CD4-positive, alpha-beta memory T cell (primary cell): ENCODE measurements at regions not wholly inside any gene's neighbourhood (a gene's known extent, or its start where the extent isn't known, plus 50 kb on each side); places are given as distances from the start of the nearest gene placed in this dataset.

Source experiments
- CTCF ChIA-PET: fragments of 350-600 bp; sonication (Branson Sonifier 250); formaldehyde crosslinking; loops from one replicate; lab custom pipeline; 2021; ENCODE audit warnings: inconsistent platforms; ENCODE audit not compliant: partially characterized antibody; lab: Charles Lee
- POLR2A ChIA-PET: fragments of 350-600 bp; sonication (Branson Sonifier 250); formaldehyde crosslinking; loops from one replicate; lab custom pipeline; 2021; ENCODE audit not compliant: partially characterized antibody; lab: Charles Lee
- DNase-seq, 5 donors: peaks; one replicate each; pipeline versions ENCODE4 v3.0.0 to v3.0.0-alpha.2; 2020 to 2022; ENCODE audit warnings: mixed read lengths in 1 of 5
- H3K27ac ChIP-seq: one replicate; pipeline ENCODE4 v1.7.0; 2013; ENCODE audit warnings: low read depth, low read length
- H3K27me3 ChIP-seq: 2 replicates; pipeline ENCODE4 v1.7.0; 2013; ENCODE audit warnings: mild to moderate bottlenecking, low read length, moderate library complexity; ENCODE audit not compliant: insufficient read depth
- H3K36me3 ChIP-seq: 2 replicates; pipeline ENCODE4 v1.7.0; 2013; ENCODE audit warnings: mild to moderate bottlenecking, low read length, moderate library complexity; ENCODE audit not compliant: insufficient read depth
- H3K4me1 ChIP-seq: 2 replicates; pipeline ENCODE4 v1.7.0; 2013; ENCODE audit warnings: mild to moderate bottlenecking, low read length, moderate library complexity; ENCODE audit not compliant: insufficient read depth
- H3K4me3 ChIP-seq, 2 donors: one replicate each; pipeline ENCODE4 v1.7.0; 2013; ENCODE audit warnings: low read length in 2 of 2, mild to moderate bottlenecking in 1 of 2
- H3K9me3 ChIP-seq, 2 donors: one replicate each; pipeline ENCODE4 v1.7.0; 2013; ENCODE audit warnings: low read length in 2 of 2, control low read depth in 1 of 2; ENCODE audit not compliant: control insufficient read depth in 1 of 2
- H3K27ac Mint-ChIP-seq, 7 donors: one replicate each; pipeline ENCODE4 v1.8.0; 2020 to 2021; ENCODE audit warnings: mixed read lengths in 7 of 7, mild to moderate bottlenecking in 6 of 7, inconsistent platforms in 3 of 7, moderate library complexity in 3 of 7
- H3K27me3 Mint-ChIP-seq, 2 donors: one replicate each; pipeline ENCODE4 v1.8.0; 2020 to 2021; ENCODE audit warnings: mixed read lengths in 2 of 2
- H3K36me3 Mint-ChIP-seq, 2 donors: one replicate each; pipeline ENCODE4 v1.8.0; 2020 to 2021; ENCODE audit warnings: mixed read lengths in 2 of 2, inconsistent platforms in 1 of 2, mild to moderate bottlenecking in 1 of 2
- H3K4me1 Mint-ChIP-seq, 4 donors: one replicate each; pipeline ENCODE4 v1.8.0; 2020 to 2021; ENCODE audit warnings: mixed read lengths in 4 of 4, mild to moderate bottlenecking in 1 of 4
- H3K4me3 Mint-ChIP-seq, 8 donors: one replicate each; pipeline ENCODE4 v1.8.0; 2020 to 2021; ENCODE audit warnings: mixed read lengths in 8 of 8, mild to moderate bottlenecking in 7 of 8, moderate library complexity in 6 of 8, inconsistent platforms in 3 of 8
- H3K9me3 Mint-ChIP-seq, 8 donors: one replicate each; pipeline ENCODE4 v1.8.0; 2020 to 2021; ENCODE audit warnings: mixed read lengths in 8 of 8, mild to moderate bottlenecking in 5 of 8, inconsistent platforms in 3 of 8, moderate library complexity in 1 of 8
- intact Hi-C: fragments of 100-400 bp; cut with micrococcal nuclease; formaldehyde crosslinking; loops from one replicate; pipeline ENCODE4 v1.15.1; 2023

DNA sequence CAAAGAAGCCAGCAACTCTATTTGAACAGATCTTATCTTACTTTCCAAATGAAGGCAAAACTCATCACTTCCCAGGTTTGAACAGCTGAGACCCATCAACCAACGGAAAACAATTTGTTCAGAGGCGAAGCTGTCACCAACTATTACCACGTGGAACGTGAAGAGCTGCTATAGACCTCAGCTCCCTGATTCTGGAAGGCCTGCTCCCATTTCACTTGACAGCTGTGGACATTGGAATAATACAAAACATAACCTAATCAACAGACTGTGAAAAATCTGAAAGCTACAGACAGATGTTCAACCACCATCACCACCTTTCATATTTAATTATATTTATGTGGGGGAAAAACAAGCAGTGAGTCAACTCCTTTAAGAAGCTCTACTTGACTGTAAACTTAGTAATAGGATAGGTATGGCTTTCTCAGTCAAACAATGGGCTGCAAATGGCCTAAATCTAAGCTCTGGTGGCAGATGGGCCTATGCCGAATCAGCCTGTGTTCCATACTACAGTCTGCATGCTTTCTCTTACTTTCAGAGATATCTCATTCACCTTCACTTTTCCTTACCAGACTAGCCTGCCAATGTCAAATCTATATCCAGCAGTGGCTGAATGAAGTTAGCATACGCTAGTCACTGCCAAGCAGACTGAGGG is 896.4 kb downstream of the TDRD15 start:
- Mint-ChIP-seq H3K36me3 (no peaks in the 10 kb centered on the region), H3K4me3 (no peak overlapping the region), H3K4me1 (no peaks in the 10 kb centered on the region), H3K27me3 (no peaks in the 10 kb centered on the region), H3K27ac (no peak overlapping the region), H3K9me3 (peaks cover 2 to 14% (median 7%) of the 10 kb centered on the region in 8 donors)
- POLR2A ChIA-PET, result no interaction called here
- Histone ChIP-seq H3K4me1 (no peaks in the 10 kb centered on the region), H3K27me3 (no peaks in the 10 kb centered on the region), H3K4me3 (no peak overlapping the region), H3K9me3 (no peaks in the 10 kb centered on the region), H3K36me3 (no peaks in the 10 kb centered on the region), H3K27ac (no peak overlapping the region)
- intact Hi-C loops, result no loop called here
- CTCF ChIA-PET, result no interaction called here
- DNase-seq, result no peak

DNA sequence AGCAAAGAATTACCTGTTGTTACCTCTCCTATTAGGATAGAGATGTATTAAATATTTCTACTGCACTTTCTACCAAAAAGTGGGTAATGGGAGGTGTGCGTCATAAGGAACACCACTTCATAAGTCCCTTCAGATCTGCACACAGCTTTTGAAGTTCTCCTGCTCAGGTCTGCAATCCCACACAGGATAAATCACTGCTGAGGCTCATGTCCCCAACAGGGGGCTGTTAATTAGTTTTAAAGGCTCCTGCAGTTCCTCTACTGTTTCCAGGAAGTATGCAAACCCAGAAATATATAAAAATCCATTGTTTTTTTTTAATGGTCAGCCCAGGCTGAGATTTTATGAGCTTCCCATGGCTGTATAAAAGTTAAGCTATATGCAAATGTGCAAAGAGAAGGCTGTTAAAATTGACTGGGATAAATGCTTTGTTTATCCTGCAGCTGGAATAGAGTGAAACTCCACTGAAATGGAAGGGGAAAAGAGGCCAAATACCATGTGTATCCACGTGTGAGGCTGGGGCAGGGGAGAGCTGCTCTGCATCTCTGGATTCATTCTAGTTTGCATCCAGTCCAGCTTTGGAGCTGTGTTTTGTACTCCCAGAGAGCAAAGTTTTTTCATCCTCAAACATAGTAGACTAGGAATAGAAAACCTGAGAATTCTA is 903.7 kb downstream of the TDRD15 start:
- Histone ChIP-seq H3K27ac (no peak overlapping the region), H3K9me3 (no peaks in the 10 kb centered on the region), H3K4me1 (no peaks in the 10 kb centered on the region), H3K36me3 (no peaks in the 10 kb centered on the region), H3K27me3 (no peaks in the 10 kb centered on the region), H3K4me3 (no peak overlapping the region)
- POLR2A ChIA-PET, result no interaction called here
- no peak overlapping the region for H3K4me3 Mint-ChIP-seq
- H3K4me1 Mint-ChIP-seq, result no peaks in the 10 kb centered on the region
- H3K27ac Mint-ChIP-seq, result no peak overlapping the region
- CTCF ChIA-PET, result no interaction called here
- intact Hi-C loops, result no loop called here
- H3K9me3 Mint-ChIP-seq, result peaks cover 0 to 15% (median 5%) of the 10 kb centered on the region in 8 donors
- H3K27me3 Mint-ChIP-seq, result no peaks in the 10 kb centered on the region
- no peak for DNase-seq
- H3K36me3 Mint-ChIP-seq, result no peaks in the 10 kb centered on the region

- Histone ChIP-seq H3K9me3 (no peaks in the 10 kb centered on the region), H3K27ac (no peak overlapping the region), H3K4me1 (no peaks in the 10 kb centered on the region), H3K27me3 (no peaks in the 10 kb centered on the region), H3K4me3 (no peak overlapping the region), H3K36me3 (no peaks in the 10 kb centered on the region)
- H3K4me1 Mint-ChIP-seq, result no peaks in the 10 kb centered on the region
- no peaks in the 10 kb centered on the region for H3K27me3 Mint-ChIP-seq
- no peaks in the 10 kb centered on the region for H3K36me3 Mint-ChIP-seq
- intact Hi-C loops, result no loop called here
- POLR2A ChIA-PET, result no interaction called here
- no peak overlapping the region for H3K27ac Mint-ChIP-seq
- peaks cover 2 to 18% (median 6%) of the 10 kb centered on the region in 8 donors for H3K9me3 Mint-ChIP-seq
- no peak for DNase-seq
- CTCF ChIA-PET, result interaction anchor here (1.1 kb wide), 1 partner anchor 17 kb away, joined by 3 read pairs; no protein-coding TSS in a partner anchor
- no peak overlapping the region for H3K4me3 Mint-ChIP-seq
Measured at GRCh38 chr2:22035361-22035830, 911.6 kb downstream of the TDRD15 start.

DNA sequence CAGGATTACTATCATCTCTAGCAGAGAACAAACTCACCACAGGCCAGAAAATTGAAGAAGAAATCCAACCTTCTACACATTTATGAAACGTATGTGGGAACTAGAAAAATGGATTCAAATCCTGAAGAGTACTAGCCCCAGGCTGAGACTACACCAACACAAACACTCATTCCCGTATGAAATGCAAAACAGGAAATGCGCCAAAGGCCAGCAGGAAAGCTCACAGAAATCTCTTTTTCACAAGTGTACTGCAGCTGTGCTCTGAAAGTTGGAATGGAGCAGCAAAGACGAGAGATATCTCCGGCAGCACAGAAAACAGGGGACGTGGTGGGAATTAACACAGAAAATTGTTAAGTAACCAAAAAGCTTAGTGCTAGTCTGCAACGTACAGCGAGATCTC is 913.5 kb downstream of the TDRD15 start:
- Histone ChIP-seq H3K4me1 (no peaks in the 10 kb centered on the region), H3K36me3 (no peaks in the 10 kb centered on the region), H3K27ac (no peak overlapping the region), H3K9me3 (no peaks in the 10 kb centered on the region), H3K4me3 (no peak overlapping the region), H3K27me3 (no peaks in the 10 kb centered on the region)
- Mint-ChIP-seq H3K4me1 (no peaks in the 10 kb centered on the region), H3K9me3 (peaks cover 2 to 23% (median 6%) of the 10 kb centered on the region in 8 donors), H3K27ac (no peak overlapping the region), H3K4me3 (no peak overlapping the region), H3K27me3 (no peaks in the 10 kb centered on the region), H3K36me3 (no peaks in the 10 kb centered on the region)
- intact Hi-C loops, result no loop called here
- CTCF ChIA-PET, result interaction anchor here (0.9 kb wide), 1 partner anchor 12 kb away, joined by 3 read pairs; no protein-coding TSS in a partner anchor
- POLR2A ChIA-PET, result no interaction called here
- no peak for DNase-seq

DNA sequence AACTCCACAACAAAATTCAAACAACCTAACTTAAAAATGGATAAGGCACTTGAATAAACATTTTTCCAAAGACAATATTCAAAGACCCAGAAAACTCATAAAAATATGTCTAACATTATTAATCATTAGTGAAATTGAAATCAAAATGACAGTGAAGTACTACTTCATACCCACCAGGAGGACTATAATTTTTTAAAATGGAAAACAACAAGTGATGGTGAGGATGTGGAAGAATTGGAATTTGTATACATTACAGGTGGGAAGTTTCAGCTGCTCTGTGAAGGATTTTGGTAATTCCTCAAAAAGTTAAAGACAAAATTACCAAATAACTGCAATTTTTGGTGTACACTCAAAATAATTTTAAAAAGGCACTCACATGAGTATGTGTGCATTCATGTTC is 920.0 kb downstream of the TDRD15 start:
- ChIA-PET POLR2A (no interaction called here), CTCF (no interaction called here)

DNA sequence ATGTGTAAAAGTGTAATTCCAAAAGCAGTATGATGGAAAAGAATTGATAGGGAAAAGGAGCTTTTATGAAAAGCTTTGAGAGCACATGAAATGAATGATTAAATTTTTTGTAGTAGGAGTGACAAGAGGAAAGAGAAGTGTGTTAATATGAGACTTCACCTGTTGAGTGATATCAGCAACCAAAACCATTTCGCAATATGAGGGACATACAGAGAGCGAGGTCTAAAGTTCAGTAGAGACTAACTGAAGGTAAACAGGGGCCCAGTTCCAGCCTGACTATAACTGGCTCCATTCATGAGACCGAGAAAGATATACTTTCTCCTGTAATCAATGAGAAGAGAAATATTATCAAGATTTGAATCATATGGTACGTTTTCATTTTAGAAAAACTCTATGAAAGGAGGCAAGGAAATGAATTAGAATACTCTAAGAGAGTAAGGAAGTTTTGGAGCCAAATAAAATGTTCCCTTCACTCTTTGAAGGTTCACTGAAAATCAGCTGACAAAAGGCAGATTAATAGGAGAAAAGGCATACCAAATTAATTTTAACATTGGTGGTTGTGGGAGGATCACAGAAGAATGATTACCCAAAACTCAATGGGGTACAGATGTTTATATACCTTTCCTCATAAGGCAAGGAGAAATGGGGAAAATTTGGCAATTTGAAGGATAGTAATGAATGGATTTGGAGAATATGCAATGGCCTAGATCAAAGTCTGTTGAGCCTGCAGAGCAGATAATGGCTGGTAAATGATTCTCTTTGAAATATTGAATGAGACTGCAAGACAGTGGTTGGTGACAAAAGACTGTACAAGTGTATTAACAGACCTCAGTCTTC is 932.2 kb downstream of the TDRD15 start:
- Histone ChIP-seq H3K4me3 (no peak overlapping the region), H3K9me3 (no peaks in the 10 kb centered on the region), H3K27me3 (no peaks in the 10 kb centered on the region), H3K27ac (no peak overlapping the region), H3K4me1 (no peaks in the 10 kb centered on the region), H3K36me3 (no peaks in the 10 kb centered on the region)
- Mint-ChIP-seq H3K4me1 (no peaks in the 10 kb centered on the region), H3K27ac (no peak overlapping the region), H3K27me3 (no peaks in the 10 kb centered on the region), H3K36me3 (no peaks in the 10 kb centered on the region), H3K9me3 (peaks cover 0 to 12% (median 6%) of the 10 kb centered on the region in 8 donors), H3K4me3 (no peak overlapping the region)
- ChIA-PET POLR2A (no interaction called here), CTCF (no interaction called here)
- intact Hi-C loops, result no loop called here
- DNase-seq, result no peak

More for the DNA sequence above, 920.0 kb downstream of the TDRD15 start:
- Mint-ChIP-seq H3K27ac (no peak overlapping the region), H3K4me1 (no peaks in the 10 kb centered on the region), H3K36me3 (no peaks in the 10 kb centered on the region), H3K9me3 (peaks cover 0 to 20% (median 5%) of the 10 kb centered on the region in 8 donors), H3K27me3 (no peaks in the 10 kb centered on the region), H3K4me3 (no peak overlapping the region)
- intact Hi-C loops, result no loop called here
- no peak for DNase-seq
- H3K36me3 ChIP-seq, result no peaks in the 10 kb centered on the region
- H3K4me3 ChIP-seq, result no peak overlapping the region
- H3K27me3 ChIP-seq, result no peaks in the 10 kb centered on the region
- no peak overlapping the region for H3K27ac ChIP-seq
- no peaks in the 10 kb centered on the region for H3K4me1 ChIP-seq
- H3K9me3 ChIP-seq, result no peaks in the 10 kb centered on the region

- H3K36me3 ChIP-seq, result no peaks in the 10 kb centered on the region
- H3K4me3 ChIP-seq, result no peak overlapping the region
- H3K27ac ChIP-seq, result no peak overlapping the region
- no peaks in the 10 kb centered on the region for H3K27me3 ChIP-seq
- H3K4me3 Mint-ChIP-seq, result no peak overlapping the region
- no peak overlapping the region for H3K27ac Mint-ChIP-seq
- intact Hi-C loops, result no loop called here
- POLR2A ChIA-PET, result no interaction called here
- H3K9me3 ChIP-seq, result no peaks in the 10 kb centered on the region
- H3K4me1 Mint-ChIP-seq, result no peaks in the 10 kb centered on the region
- no peaks in the 10 kb centered on the region for H3K36me3 Mint-ChIP-seq
- H3K9me3 Mint-ChIP-seq, result peaks cover 0 to 9% (median 4%) of the 10 kb centered on the region in 8 donors
- no peaks in the 10 kb centered on the region for H3K4me1 ChIP-seq
- H3K27me3 Mint-ChIP-seq, result no peaks in the 10 kb centered on the region
- CTCF ChIA-PET, result no interaction called here
- DNase-seq, result no peak
Measured at GRCh38 chr2:22056621-22057132, 932.9 kb downstream of the TDRD15 start.
